B cell (primary cell): ENCODE measurements at regions not wholly inside any gene's neighbourhood (a gene's known extent, or its start where the extent isn't known, plus 50 kb on each side); places are given as distances from the start of the nearest gene placed in this dataset.

Experiments
- ATAC-seq: fragments of 200-7000 bp; cut with Tn5 transposase; one replicate; pipeline ENCODE4 v1.10.0; 2021; ENCODE audit warnings: low read depth, mild to moderate bottlenecking, moderate number of reproducible peaks, moderate library complexity
- CTCF ChIA-PET: fragments of 350-600 bp; sonication (Branson Sonifier 250); formaldehyde crosslinking; loops from one replicate; lab custom pipeline; 2021; ENCODE audit warnings: antibody characterized with exemption, inconsistent platforms; lab: Charles Lee
- POLR2A ChIA-PET: fragments of 350-600 bp; sonication (Branson Sonifier 250); formaldehyde crosslinking; loops from one replicate; lab custom pipeline; 2021; ENCODE audit warnings: antibody characterized with exemption; lab: Charles Lee
- DNase-seq: peaks from one replicate; pipeline ENCODE4 v3.0.0; 2013
- H2AFZ ChIP-seq: 2 replicates; pipeline ENCODE4 v1.6.1; 2012; ENCODE audit warnings: mild to moderate bottlenecking, low read depth, low read length; ENCODE audit not compliant: insufficient read depth, poor library complexity, severe bottlenecking
- H3K27ac ChIP-seq, 2 donors: 1 replicate in 1 of 2; 2 replicates in 1 of 2; pipeline ENCODE4 v1.5.1; 2012 to 2013; ENCODE audit warnings: low read length in 2 of 2, mild to moderate bottlenecking in 2 of 2, moderate library complexity in 1 of 2
- H3K27me3 ChIP-seq, 4 experiments: fragments of 200-600 bp in 1 of 4; sonication (generic) in 1 of 4; replicated peaks in 1 of 4; 1 replicate in 2 of 4; 2 replicates in 2 of 4; pipeline versions ENCODE4 v1.6.1 to v1.7.0; 2013 to 2016; ENCODE audit warnings: low read length in 3 of 4, mild to moderate bottlenecking in 2 of 4, mixed read lengths in 1 of 4, moderate library complexity in 1 of 4; ENCODE audit not compliant: insufficient read depth in 4 of 4, control insufficient read depth in 3 of 4; ENCODE audit errors: control extremely low read depth in 1 of 4
- H3K36me3 ChIP-seq, 2 experiments: replicated peaks in 1 of 2; 1 replicate in 1 of 2; 2 replicates in 1 of 2; pipeline versions ENCODE4 v1.6.1 to v1.7.1; 2013; ENCODE audit warnings: low read length in 1 of 2; ENCODE audit not compliant: insufficient read depth in 2 of 2, control insufficient read depth in 1 of 2; ENCODE audit errors: control extremely low read depth in 1 of 2, extremely low read depth in 1 of 2
- H3K4me1 ChIP-seq, 2 donors: fragments of 200-600 bp in 1 of 2; sonication (generic) in 1 of 2; 1 replicate in 1 of 2; 2 replicates in 1 of 2; pipeline versions ENCODE4 v1.5.1 to v1.6.1; 2013 to 2017; ENCODE audit warnings: low read length in 2 of 2; ENCODE audit not compliant: control insufficient read depth in 2 of 2, insufficient read depth in 2 of 2
- H3K4me2 ChIP-seq: replicated peaks from 2 replicates; pipeline ENCODE3; 2012; ENCODE audit warnings: mild to moderate bottlenecking, low read depth, low read length; ENCODE audit not compliant: poor library complexity, severe bottlenecking
- H3K4me3 ChIP-seq, 5 experiments: fragments of 200-600 bp in 1 of 5; sonication (generic) in 1 of 5; 1 replicate in 3 of 5; 2 replicates in 2 of 5; pipeline versions ENCODE4 v1.5.1 to v1.7.0; 2011 to 2016; ENCODE audit warnings: low read length in 4 of 5, mild to moderate bottlenecking in 4 of 5, low read depth in 2 of 5, control low read depth in 1 of 5, moderate library complexity in 1 of 5; ENCODE audit not compliant: insufficient read depth in 1 of 5; ENCODE audit errors: control extremely low read depth in 1 of 5, extremely low read depth in 1 of 5
- H3K79me2 ChIP-seq: fragments of 200-600 bp; sonication (generic); one replicate; pipeline ENCODE4 v1.6.0; 2016; ENCODE audit warnings: low read length; ENCODE audit not compliant: control insufficient read depth, insufficient read depth
- H3K9ac ChIP-seq: fragments of 200-600 bp; sonication (generic); 2 replicates; pipeline ENCODE4 v1.6.1; 2017; ENCODE audit warnings: mild to moderate bottlenecking, low read length, moderate library complexity
- H3K9me3 ChIP-seq, 3 donors: one replicate each; pipeline versions ENCODE4 v1.6.1 to v1.7.1; 2013; ENCODE audit warnings: low read length in 2 of 3; ENCODE audit not compliant: control insufficient read depth in 2 of 3, insufficient read depth in 1 of 3; ENCODE audit errors: control extremely low read depth in 1 of 3
- H4K20me1 ChIP-seq: 2 replicates; pipeline ENCODE4 v1.6.0; 2012; ENCODE audit warnings: mild to moderate bottlenecking, low read length; ENCODE audit not compliant: insufficient read depth, control insufficient read depth, poor library complexity, severe bottlenecking
- H3K27ac Mint-ChIP-seq: one replicate; pipeline ENCODE4 v1.8.0; 2021; ENCODE audit warnings: mixed read lengths
- H3K27me3 Mint-ChIP-seq: one replicate; pipeline ENCODE4 v1.8.0; 2021; ENCODE audit warnings: mixed read lengths
- H3K4me1 Mint-ChIP-seq: one replicate; pipeline ENCODE4 v1.8.0; 2021; ENCODE audit warnings: mixed read lengths
- H3K4me3 Mint-ChIP-seq: one replicate; pipeline ENCODE4 v1.8.0; 2021; ENCODE audit warnings: mixed read lengths
- H3K9me3 Mint-ChIP-seq: one replicate; pipeline ENCODE4 v1.8.0; 2022; ENCODE audit warnings: mixed read lengths; ENCODE audit not compliant: insufficient read depth
- EZH2 ChIP-seq: IDR thresholded peaks from 2 replicates; pipeline ENCODE4 v1.6.1; 2012; ENCODE audit warnings: borderline replicate concordance, low read depth, mild to moderate bottlenecking, moderate library complexity, low read length; ENCODE audit not compliant: insufficient read depth, poor library complexity, severe bottlenecking
- WGBS: methylation state at CpG from one replicate; pipeline ENCODE4 v1.1.5; 2013; ENCODE audit warnings: missing lambda C conversion rate; ENCODE audit not compliant: insufficient coverage; 5-methylcytosine and 5-hydroxymethylcytosine counted together
- intact Hi-C: fragments of 100-400 bp; cut with micrococcal nuclease; formaldehyde crosslinking; loops from one replicate; pipeline ENCODE4 v1.10.0; 2022
- TF ChIP-seq, protein P1 (sequence below): fragments of 200-600 bp; IDR thresholded peaks from one replicate; pipeline ENCODE4 v1.8.0; 2022; ENCODE audit warnings: antibody characterized with exemption, mild to moderate bottlenecking

GRCh38 chr5:1959725-1960581 lies 77.2 kb upstream of the IRX4 start:
- H3K4me3 Mint-ChIP-seq = no peak overlapping the region
- POLR2A ChIA-PET = no interaction called here
- CTCF ChIA-PET = no interaction called here
- 90% methylated on average over 27 of the region's 27 CpGs for WGBS
- no peak for ATAC-seq
- H3K27me3 Mint-ChIP-seq = peaks cover 2% of the 10 kb centered on the region
- Histone ChIP-seq H3K4me3 (no peak overlapping the region), H3K27ac (no peak overlapping the region), H3K36me3 (no peaks in the 10 kb centered on the region), H2AFZ (no peak overlapping the region), H3K4me1 (no peaks in the 10 kb centered on the region), H3K27me3 (no peaks in the 10 kb centered on the region), H3K79me2 (no peaks in the 10 kb centered on the region), H3K9ac (no peak overlapping the region), H3K9me3 (peaks cover 0 to 11% (median 0%) of the 10 kb centered on the region in 3 donors), H4K20me1 (no peaks in the 10 kb centered on the region), H3K4me2 (no peak overlapping the region)
- no peak overlapping the region for H3K27ac Mint-ChIP-seq
- TF ChIP-seq, protein P1, sequence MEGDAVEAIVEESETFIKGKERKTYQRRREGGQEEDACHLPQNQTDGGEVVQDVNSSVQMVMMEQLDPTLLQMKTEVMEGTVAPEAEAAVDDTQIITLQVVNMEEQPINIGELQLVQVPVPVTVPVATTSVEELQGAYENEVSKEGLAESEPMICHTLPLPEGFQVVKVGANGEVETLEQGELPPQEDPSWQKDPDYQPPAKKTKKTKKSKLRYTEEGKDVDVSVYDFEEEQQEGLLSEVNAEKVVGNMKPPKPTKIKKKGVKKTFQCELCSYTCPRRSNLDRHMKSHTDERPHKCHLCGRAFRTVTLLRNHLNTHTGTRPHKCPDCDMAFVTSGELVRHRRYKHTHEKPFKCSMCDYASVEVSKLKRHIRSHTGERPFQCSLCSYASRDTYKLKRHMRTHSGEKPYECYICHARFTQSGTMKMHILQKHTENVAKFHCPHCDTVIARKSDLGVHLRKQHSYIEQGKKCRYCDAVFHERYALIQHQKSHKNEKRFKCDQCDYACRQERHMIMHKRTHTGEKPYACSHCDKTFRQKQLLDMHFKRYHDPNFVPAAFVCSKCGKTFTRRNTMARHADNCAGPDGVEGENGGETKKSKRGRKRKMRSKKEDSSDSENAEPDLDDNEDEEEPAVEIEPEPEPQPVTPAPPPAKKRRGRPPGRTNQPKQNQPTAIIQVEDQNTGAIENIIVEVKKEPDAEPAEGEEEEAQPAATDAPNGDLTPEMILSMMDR = no peak
- TF ChIP-seq EZH2 = no peak
- H3K4me1 Mint-ChIP-seq = no peaks in the 10 kb centered on the region
- no peak for DNase-seq
- no peaks in the 10 kb centered on the region for H3K9me3 Mint-ChIP-seq
- intact Hi-C loops = no loop called here

GRCh38 chr5:1959231-1959630 lies 76.5 kb upstream of the IRX4 start:
- Histone ChIP-seq H3K36me3 (no peaks in the 10 kb centered on the region), H3K4me1 (no peaks in the 10 kb centered on the region), H3K9me3 (peaks cover 0 to 11% (median 0%) of the 10 kb centered on the region in 3 donors), H3K4me2 (no peak overlapping the region), H4K20me1 (no peaks in the 10 kb centered on the region), H3K4me3 (no peak overlapping the region), H3K9ac (no peak overlapping the region), H3K27ac (no peak overlapping the region), H3K27me3 (no peaks in the 10 kb centered on the region), H2AFZ (no peak overlapping the region), H3K79me2 (no peaks in the 10 kb centered on the region)
- Mint-ChIP-seq H3K27me3 (peaks cover 2% of the 10 kb centered on the region), H3K4me1 (no peaks in the 10 kb centered on the region), H3K9me3 (no peaks in the 10 kb centered on the region), H3K4me3 (no peak overlapping the region), H3K27ac (no peak overlapping the region)
- no peak for ATAC-seq
- WGBS = 84% methylated on average over 5 of the region's 7 CpGs
- CTCF ChIA-PET = no interaction called here
- POLR2A ChIA-PET = no interaction called here
- TF ChIP-seq, protein P1 = no peak
- no peak for DNase-seq
- intact Hi-C loops = no loop called here
